K562 (cell line): ENCODE measurements at regions not wholly inside any gene's neighbourhood (a gene's known extent, or its start where the extent isn't known, plus 50 kb on each side); places are given as distances from the start of the nearest gene placed in this dataset.

Experiments used
- ATAC-seq: fragments of 200-7000 bp; cut with Tn5 transposase; 3 replicates; pipeline ENCODE4 v1.9.1; 2020; ENCODE audit warnings: moderate library complexity
- BruUV-seq: library from RNA; stranded (reverse); fragments of 400-500 nt; replicated peaks from 2 replicates; lab custom pipeline; 2021; lab: Mats Ljungman, UMichigan
- CTCF ChIA-PET: fragments of 300-600 bp; formaldehyde crosslinking; extraction: SDS; loops from one replicate; lab custom pipeline; 2021; ENCODE audit warnings: low intra/inter-chr PET ratio; lab: Yijun Ruan, JAX
- POLR2A ChIA-PET: fragments of 300-600, 350-650 bp; sonication (Branson Sonifier 250); formaldehyde crosslinking; extraction: SDS; loops from one replicate; lab custom pipeline; 2021; ENCODE audit warnings: antibody characterized with exemption, inconsistent platforms; lab: Yijun Ruan, JAX
- DNase-seq, 4 experiments: peaks; one replicate each; pipeline versions ENCODE4 v3.0.0 to v3.0.0-alpha.2; 2011 to 2018; ENCODE audit warnings: low spot score in 3 of 4, mixed read lengths in 3 of 4; ENCODE audit errors: extremely low read depth in 1 of 4
- FAIRE-seq: peaks from 2 replicates; lab custom pipeline; 2011; peaks lifted over from hg19 to GRCh38; lab: Jason Lieb, UNC
- H2AFZ ChIP-seq: 2 replicates; pipeline ENCODE4 v1.6.0; 2011; ENCODE audit warnings: low read depth, low read length, control low read depth, inconsistent platforms
- H3K27ac ChIP-seq: fragments of 200-600 bp; 3 replicates; pipeline ENCODE4 v1.8.0; 2011; ENCODE audit warnings: low read depth, mild to moderate bottlenecking, control low read depth, inconsistent platforms, low read length, moderate library complexity, mixed read lengths; ENCODE audit errors: extremely low read depth
- H3K27me3 ChIP-seq, 2 experiments: fragments of 300-600 bp in 1 of 2; 2 replicates in 1 of 2; 3 replicates in 1 of 2; pipeline versions ENCODE4 v1.6.0 to v1.8.0; 2011; ENCODE audit warnings: inconsistent platforms in 2 of 2, low read length in 2 of 2, mild to moderate bottlenecking in 1 of 2, mixed read lengths in 1 of 2, moderate library complexity in 1 of 2; ENCODE audit not compliant: control insufficient read depth in 2 of 2, insufficient read depth in 2 of 2
- H3K36me3 ChIP-seq: fragments of 300-600 bp; 3 replicates; pipeline ENCODE4 v1.8.0; 2011; ENCODE audit warnings: mild to moderate bottlenecking, low read length, inconsistent platforms; ENCODE audit not compliant: control insufficient read depth, insufficient read depth
- H3K4me1 ChIP-seq, 2 experiments: fragments of 200-600 bp in 1 of 2; replicated peaks in 1 of 2; 2 replicates in 1 of 2; 3 replicates in 1 of 2; pipeline versions ENCODE4 v1.5.1 to v1.8.0; 2011; ENCODE audit warnings: inconsistent platforms in 2 of 2, low read length in 2 of 2, mild to moderate bottlenecking in 1 of 2, mixed read lengths in 1 of 2, moderate library complexity in 1 of 2; ENCODE audit not compliant: control insufficient read depth in 2 of 2, insufficient read depth in 2 of 2
- H3K4me2 ChIP-seq: 2 replicates; pipeline ENCODE4 v1.6.1; 2011; ENCODE audit warnings: low read length, control low read depth, inconsistent platforms, mixed read lengths; ENCODE audit not compliant: insufficient read depth
- H3K4me3 ChIP-seq: fragments of 200-600 bp; sonication (generic), shearing (Covaris generic); 2 replicates; pipeline ENCODE4 v1.5.1; 2016; ENCODE audit warnings: control low read depth, inconsistent platforms
- H3K79me2 ChIP-seq: fragments of 200-600 bp; 3 replicates; pipeline ENCODE4 v1.8.0; 2011; ENCODE audit warnings: low read length, inconsistent platforms; ENCODE audit not compliant: control insufficient read depth, insufficient read depth
- H3K9ac ChIP-seq, 2 experiments: 2 replicates each; pipeline versions ENCODE4 v1.6.0 to v1.6.1; 2011; ENCODE audit warnings: low read depth in 2 of 2, low read length in 2 of 2, control low read depth in 1 of 2, inconsistent platforms in 1 of 2, mild to moderate bottlenecking in 1 of 2, mixed read lengths in 1 of 2; ENCODE audit not compliant: insufficient read depth in 1 of 2
- H3K9me1 ChIP-seq: one replicate; pipeline ENCODE4 v1.6.0; 2011; ENCODE audit warnings: inconsistent platforms, mild to moderate bottlenecking, low read length, moderate library complexity; ENCODE audit not compliant: control insufficient read depth, insufficient read depth
- H3K9me3 ChIP-seq: replicated peaks from 2 replicates; pipeline ENCODE4 v1.5.1; 2011; ENCODE audit warnings: low read depth, low read length, inconsistent platforms; ENCODE audit not compliant: control insufficient read depth, insufficient read depth
- H4K20me1 ChIP-seq: replicated peaks from 2 replicates; pipeline ENCODE4 v1.6.1; 2011; ENCODE audit warnings: low read length, inconsistent platforms, mixed read lengths; ENCODE audit not compliant: control insufficient read depth, insufficient read depth
- BDP1 ChIP-seq: IDR thresholded peaks from 3 replicates; pipeline ENCODE4 v1.6.1; 2011; ENCODE audit not compliant: insufficient read length, insufficient read depth
- CBFB ChIP-seq: sonication (generic); formaldehyde crosslinking; IDR thresholded peaks from 2 replicates; pipeline ENCODE4 v1.4.0; 2020; ENCODE audit warnings: mild to moderate bottlenecking, missing genetic modification reagents
- ELF1 ChIP-seq: fragments of 200-800 bp; sonication (Bioruptor generic); IDR thresholded peaks from 2 replicates; pipeline ENCODE4 v1.6.1; 2016; ENCODE audit warnings: missing genetic modification characterization, missing compliant biosample characterization
- ELF2 ChIP-seq: fragments of 250-450 bp; sonication (Bioruptor Pico); IDR thresholded peaks from 2 replicates; pipeline ENCODE4 v1.5.0; 2021; ENCODE audit warnings: mild to moderate bottlenecking
- HDAC1 ChIP-seq, 2 experiments: fragments of 450-650 bp; IDR thresholded peaks; 2 replicates each; pipeline ENCODE4 v1.6.1; 2016 to 2017; ENCODE audit warnings: inconsistent platforms in 1 of 2, mild to moderate bottlenecking in 1 of 2, moderate library complexity in 1 of 2
- MIER1 ChIP-seq: fragments of 450-650 bp; IDR thresholded peaks from 2 replicates; pipeline ENCODE4 v1.6.1; 2016; ENCODE audit warnings: antibody characterized with exemption, mild to moderate bottlenecking, low read depth
- POLR3G ChIP-seq: IDR thresholded peaks from 2 replicates; pipeline ENCODE4 v1.6.1; 2011; ENCODE audit not compliant: insufficient read length, insufficient replicate concordance; ENCODE audit errors: extremely low read depth
- SETDB1 ChIP-seq: IDR thresholded peaks from one replicate; pipeline ENCODE4 v1.6.1; 2012; ENCODE audit warnings: low read length, control low read depth, inconsistent platforms
- ZNF174 ChIP-seq: fragments of 250-450 bp; sonication (Bioruptor Pico); IDR thresholded peaks from 2 replicates; pipeline ENCODE4 v1.4.0; 2020; ENCODE audit warnings: mild to moderate bottlenecking
- ZNF583 ChIP-seq: fragments of 250-450 bp; sonication (Bioruptor Pico); IDR thresholded peaks from 2 replicates; pipeline ENCODE4 v1.4.0; 2020
- WGBS: fragments of 100-300 bp; shearing (Covaris generic); methylation state at CpG from one replicate; pipeline ENCODE4 v1.1.6; 2016; ENCODE audit warnings: low coverage, mixed read lengths; ENCODE audit not compliant: insufficient coverage; ENCODE audit errors: missing lambda C conversion rate; 5-methylcytosine and 5-hydroxymethylcytosine counted together
- in situ Hi-C: fragments of 300-500 bp; cut with MboI; formaldehyde crosslinking; loops from 4 replicates; pipeline ENCODE4 v1.15.0; 2018; ENCODE audit warnings: inconsistent platforms, mixed read lengths
- intact Hi-C: fragments of 100-400 bp; cut with micrococcal nuclease; formaldehyde crosslinking; loops from 2 replicates; pipeline ENCODE4 v1.14.2; 2022
- TF ChIP-seq, protein P1 (sequence below): fragments of 250-450 bp; sonication (Bioruptor Pico); IDR thresholded peaks from 2 replicates; pipeline ENCODE4 v1.4.0; 2020; ENCODE audit warnings: mild to moderate bottlenecking
- TF ChIP-seq, protein P2 (sequence below): sonication (generic); formaldehyde crosslinking; IDR thresholded peaks from 2 replicates; pipeline ENCODE4 v1.8.1; 2023; ENCODE audit warnings: missing genetic modification reagents, mild to moderate bottlenecking, borderline replicate concordance
- TF ChIP-seq, protein P3 (sequence below): fragments of 250-450 bp; sonication (Bioruptor Pico); IDR thresholded peaks from 2 replicates; pipeline ENCODE4 v1.8.0; 2022; ENCODE audit warnings: moderate library complexity, mild to moderate bottlenecking, inconsistent platforms

DNA sequence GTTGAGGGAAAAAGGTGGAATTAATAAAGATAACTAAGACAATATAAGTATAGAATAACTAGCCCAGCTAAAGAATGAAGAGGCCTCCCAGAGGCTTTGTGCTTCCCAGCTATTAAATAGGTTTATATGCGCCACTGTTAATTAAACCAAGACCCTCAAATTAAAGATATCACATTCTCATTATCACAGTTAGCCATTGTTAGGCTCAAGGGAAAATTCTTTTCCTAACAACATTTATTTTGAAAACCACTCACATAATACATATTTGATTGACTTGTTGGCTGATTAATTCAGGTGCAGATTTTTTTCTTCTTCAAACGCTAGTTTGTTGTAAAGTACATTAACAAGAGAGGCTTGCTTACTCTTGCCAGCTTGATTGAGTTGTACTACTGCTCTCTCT, 216.8 kb upstream of the TRAM1L1 start:
- no TSS peak for BruUV-seq

DNA sequence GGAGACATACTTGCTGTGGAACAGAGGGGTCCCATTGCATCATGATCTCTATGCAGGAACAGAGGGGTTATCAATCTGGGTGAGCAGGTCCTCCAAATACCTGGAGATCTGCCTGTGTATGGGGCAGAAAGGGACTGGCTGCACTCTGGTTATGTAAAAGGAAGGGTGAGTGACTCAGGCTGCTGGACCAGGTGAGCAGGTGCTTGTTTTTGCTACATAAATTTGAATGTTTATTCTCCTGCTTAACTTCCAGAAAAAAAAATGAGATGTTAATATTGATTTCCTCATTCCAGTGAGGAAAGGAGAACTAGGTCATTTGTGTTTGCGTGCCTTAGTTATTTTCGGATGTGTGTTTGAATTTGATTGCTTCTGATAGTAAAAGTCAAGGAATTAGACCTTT, 225.8 kb upstream of the TRAM1L1 start:
- Histone ChIP-seq H3K9ac (no peak overlapping the region), H3K9me1 (no peaks in the 10 kb centered on the region), H4K20me1 (no peaks in the 10 kb centered on the region), H2AFZ (no peak overlapping the region), H3K4me3 (no peak overlapping the region), H3K27me3 (no peaks in the 10 kb centered on the region), H3K79me2 (no peaks in the 10 kb centered on the region), H3K9me3 (0 out of 2 replicates have a peak, but pooled peaks cover 4% of the 10 kb centered on the region), H3K36me3 (no peaks in the 10 kb centered on the region), H3K27ac (no peak overlapping the region), H3K4me1 (no peaks in the 10 kb centered on the region), H3K4me2 (no peak overlapping the region)
- 0% methylated on average over 2 of the region's 2 CpGs for WGBS
- in situ Hi-C loops = no loop called here
- FAIRE-seq (no peak), ATAC-seq (no peak), DNase-seq (no peak)
- CTCF ChIA-PET = no interaction called here
- intact Hi-C loops = no loop called here
- no TSS peak for BruUV-seq
- POLR2A ChIA-PET = no interaction called here
- TF ChIP-seq ZNF583 (no peak), SETDB1 (no peak), HDAC1 (IDR thresholded peaks at IDR 0.05) (no peak), BDP1 (no peak), POLR3G (no peak), ELF1 (tag) (no peak), ELF2 (CRISPR knock-in tag) (no peak)
- TF ChIP-seq, protein P1, sequence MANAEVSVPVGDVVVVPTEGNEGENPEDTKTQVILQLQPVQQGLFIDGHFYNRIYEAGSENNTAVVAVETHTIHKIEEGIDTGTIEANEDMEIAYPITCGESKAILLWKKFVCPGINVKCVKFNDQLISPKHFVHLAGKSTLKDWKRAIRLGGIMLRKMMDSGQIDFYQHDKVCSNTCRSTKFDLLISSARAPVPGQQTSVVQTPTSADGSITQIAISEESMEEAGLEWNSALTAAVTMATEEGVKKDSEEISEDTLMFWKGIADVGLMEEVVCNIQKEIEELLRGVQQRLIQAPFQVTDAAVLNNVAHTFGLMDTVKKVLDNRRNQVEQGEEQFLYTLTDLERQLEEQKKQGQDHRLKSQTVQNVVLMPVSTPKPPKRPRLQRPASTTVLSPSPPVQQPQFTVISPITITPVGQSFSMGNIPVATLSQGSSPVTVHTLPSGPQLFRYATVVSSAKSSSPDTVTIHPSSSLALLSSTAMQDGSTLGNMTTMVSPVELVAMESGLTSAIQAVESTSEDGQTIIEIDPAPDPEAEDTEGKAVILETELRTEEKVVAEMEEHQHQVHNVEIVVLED (CRISPR knock-in tag) = no peak
- TF ChIP-seq, protein P2, sequence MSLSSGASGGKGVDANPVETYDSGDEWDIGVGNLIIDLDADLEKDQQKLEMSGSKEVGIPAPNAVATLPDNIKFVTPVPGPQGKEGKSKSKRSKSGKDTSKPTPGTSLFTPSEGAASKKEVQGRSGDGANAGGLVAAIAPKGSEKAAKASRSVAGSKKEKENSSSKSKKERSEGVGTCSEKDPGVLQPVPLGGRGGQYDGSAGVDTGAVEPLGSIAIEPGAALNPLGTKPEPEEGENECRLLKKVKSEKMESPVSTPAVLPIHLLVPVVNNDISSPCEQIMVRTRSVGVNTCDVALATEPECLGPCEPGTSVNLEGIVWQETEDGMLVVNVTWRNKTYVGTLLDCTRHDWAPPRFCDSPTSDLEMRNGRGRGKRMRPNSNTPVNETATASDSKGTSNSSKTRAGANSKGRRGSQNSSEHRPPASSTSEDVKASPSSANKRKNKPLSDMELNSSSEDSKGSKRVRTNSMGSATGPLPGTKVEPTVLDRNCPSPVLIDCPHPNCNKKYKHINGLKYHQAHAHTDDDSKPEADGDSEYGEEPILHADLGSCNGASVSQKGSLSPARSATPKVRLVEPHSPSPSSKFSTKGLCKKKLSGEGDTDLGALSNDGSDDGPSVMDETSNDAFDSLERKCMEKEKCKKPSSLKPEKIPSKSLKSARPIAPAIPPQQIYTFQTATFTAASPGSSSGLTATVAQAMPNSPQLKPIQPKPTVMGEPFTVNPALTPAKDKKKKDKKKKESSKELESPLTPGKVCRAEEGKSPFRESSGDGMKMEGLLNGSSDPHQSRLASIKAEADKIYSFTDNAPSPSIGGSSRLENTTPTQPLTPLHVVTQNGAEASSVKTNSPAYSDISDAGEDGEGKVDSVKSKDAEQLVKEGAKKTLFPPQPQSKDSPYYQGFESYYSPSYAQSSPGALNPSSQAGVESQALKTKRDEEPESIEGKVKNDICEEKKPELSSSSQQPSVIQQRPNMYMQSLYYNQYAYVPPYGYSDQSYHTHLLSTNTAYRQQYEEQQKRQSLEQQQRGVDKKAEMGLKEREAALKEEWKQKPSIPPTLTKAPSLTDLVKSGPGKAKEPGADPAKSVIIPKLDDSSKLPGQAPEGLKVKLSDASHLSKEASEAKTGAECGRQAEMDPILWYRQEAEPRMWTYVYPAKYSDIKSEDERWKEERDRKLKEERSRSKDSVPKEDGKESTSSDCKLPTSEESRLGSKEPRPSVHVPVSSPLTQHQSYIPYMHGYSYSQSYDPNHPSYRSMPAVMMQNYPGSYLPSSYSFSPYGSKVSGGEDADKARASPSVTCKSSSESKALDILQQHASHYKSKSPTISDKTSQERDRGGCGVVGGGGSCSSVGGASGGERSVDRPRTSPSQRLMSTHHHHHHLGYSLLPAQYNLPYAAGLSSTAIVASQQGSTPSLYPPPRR (CRISPR knock-in tag) = no peak
- TF ChIP-seq, protein P3, sequence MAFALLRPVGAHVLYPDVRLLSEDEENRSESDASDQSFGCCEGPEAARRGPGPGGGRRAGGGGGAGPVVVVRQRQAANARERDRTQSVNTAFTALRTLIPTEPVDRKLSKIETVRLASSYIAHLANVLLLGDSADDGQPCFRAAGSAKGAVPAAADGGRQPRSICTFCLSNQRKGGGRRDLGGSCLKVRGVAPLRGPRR (CRISPR knock-in tag) = no peak

More for the DNA sequence above, 216.8 kb upstream of the TRAM1L1 start:
- 4% methylated on average over 2 of the region's 2 CpGs for WGBS
- Histone ChIP-seq H2AFZ (no peak overlapping the region), H3K9me1 (no peaks in the 10 kb centered on the region), H3K9ac (no peak overlapping the region), H3K4me2 (no peak overlapping the region), H3K36me3 (no peaks in the 10 kb centered on the region)
- ATAC-seq (no peak), DNase-seq (no peak)
- in situ Hi-C loops (no loop called here), intact Hi-C loops (no loop called here)
- POLR2A ChIA-PET = no interaction called here
- no peak for TF ChIP-seq ZNF174 (CRISPR knock-in tag)
- TF ChIP-seq MIER1 = no peak
- no peak for TF ChIP-seq CBFB (CRISPR knock-in tag)
- TF ChIP-seq, all 486 proteins: peak for 0
- no peaks in the 10 kb centered on the region for H3K4me1 ChIP-seq
- H3K79me2 ChIP-seq = no peaks in the 10 kb centered on the region
- no peak for FAIRE-seq
- H3K4me3 ChIP-seq = no peak overlapping the region
- no peak overlapping the region for H3K27ac ChIP-seq
- CTCF ChIA-PET = no interaction called here
- H3K9me3 ChIP-seq = no peaks in the 10 kb centered on the region
- no peaks in the 10 kb centered on the region for H3K27me3 ChIP-seq
- H4K20me1 ChIP-seq = no peaks in the 10 kb centered on the region
